GM21786 (cell line): ENCODE measurements at regions not wholly inside any gene's neighbourhood (a gene's known extent, or its start where the extent isn't known, plus 50 kb on each side); places are given as distances from the start of the nearest gene placed in this dataset.

Experiments
- ATAC-seq: cut with Tn5 transposase; IDR thresholded peaks from one replicate; pipeline ENCODE4 v1.9.1; 2021; ENCODE audit not compliant: unreplicated experiment

DNA sequence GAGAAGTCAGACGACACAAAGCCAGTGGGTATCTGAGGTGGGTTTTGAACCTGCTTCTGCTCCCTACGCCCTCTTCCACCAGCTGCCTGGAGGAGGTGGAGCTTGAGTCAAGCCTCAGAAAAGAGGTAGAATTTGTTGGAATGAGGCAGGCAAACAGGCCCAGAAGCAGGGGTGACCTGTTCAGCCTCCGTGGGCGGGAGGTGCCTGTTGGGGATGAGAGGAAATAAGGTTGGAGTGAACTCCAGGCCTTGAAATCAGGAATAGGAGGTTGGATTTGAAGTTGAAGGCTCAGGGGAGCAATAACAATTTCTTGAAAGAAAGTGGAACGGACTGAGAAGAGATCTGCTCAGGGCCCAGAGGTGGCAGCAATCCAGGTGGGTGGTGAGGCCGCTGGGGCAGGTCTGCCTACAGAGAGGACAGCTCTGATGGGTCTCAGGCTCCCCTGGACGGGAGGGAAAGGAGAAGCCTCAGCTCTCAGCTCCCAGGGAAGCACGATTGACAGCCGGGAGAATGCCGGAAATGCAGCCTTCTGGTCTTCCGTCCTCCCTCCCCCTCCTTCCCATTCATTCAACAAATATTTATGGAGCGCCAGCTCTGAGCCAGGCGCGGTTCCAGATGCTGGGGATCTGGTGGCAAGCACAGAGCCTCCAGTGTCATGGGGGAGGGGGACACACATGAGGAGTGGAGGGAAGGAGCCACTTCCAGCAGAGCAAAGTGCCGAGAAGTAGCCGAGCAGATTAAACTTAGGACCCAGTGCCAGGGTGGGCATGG lies 61.9 kb upstream of the CIBAR2 start:
- ATAC-seq: no peak

GRCh38 chr16:85174871-85175723 lies 62.8 kb upstream of the CIBAR2 start:
- no peak for ATAC-seq

- ATAC-seq: no peak
Measured at GRCh38 chr16:85175724-85176233, 63.5 kb upstream of the CIBAR2 start.

DNA sequence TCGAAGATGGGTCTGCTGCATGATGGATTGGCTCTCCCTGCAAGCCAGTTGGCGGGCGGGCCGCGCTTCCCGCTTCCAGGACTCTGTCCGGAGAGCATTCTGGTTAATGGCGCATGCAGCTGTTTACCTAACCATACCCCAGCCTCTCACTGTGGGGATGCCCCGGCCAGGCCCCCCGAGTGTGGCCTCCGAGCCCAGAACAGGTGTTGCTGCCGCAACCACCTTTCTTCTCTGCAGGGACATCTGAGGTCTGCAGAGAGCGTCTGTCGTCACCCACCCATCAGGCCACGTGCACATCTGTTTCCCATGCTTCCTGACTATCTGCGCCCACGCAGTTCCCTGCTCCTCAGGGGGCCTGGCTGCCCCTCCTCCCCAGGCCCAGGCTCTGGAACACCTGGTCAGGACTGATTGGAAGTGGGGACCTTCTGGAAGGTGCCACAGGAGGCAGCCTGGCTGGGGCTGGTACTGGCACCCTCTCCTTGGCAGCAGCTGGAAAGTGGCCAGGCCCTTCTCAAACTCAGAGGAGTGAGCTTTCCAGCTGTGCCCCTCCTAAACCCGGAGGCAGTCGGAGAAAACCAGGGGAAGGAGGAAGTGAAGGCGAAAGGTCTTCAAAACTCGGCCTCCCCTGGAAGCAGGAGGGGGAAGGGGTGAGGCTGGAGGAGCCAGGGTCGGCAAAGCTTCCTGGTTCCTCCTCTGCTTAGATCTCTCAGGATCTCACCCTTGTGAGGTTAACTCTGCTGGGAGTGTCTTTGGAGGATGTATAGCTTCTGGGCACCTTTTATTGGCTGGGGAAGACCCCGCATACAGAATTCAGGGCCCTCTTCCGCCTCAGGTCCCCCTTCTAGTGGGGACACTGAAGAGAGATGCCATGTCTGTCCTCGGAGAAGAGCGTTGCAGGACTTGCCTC lies 64.5 kb upstream of the CIBAR2 start:
- ATAC-seq: no peak

- no peak for ATAC-seq
Measured at GRCh38 chr16:85177448-85177846, 65.2 kb upstream of the CIBAR2 start.

- no peak for ATAC-seq
Measured at GRCh38 chr16:85178006-85178591, 65.8 kb upstream of the CIBAR2 start.

- ATAC-seq: no peak
Measured at GRCh38 chr16:85178596-85178995, 66.3 kb upstream of the CIBAR2 start.

- ATAC-seq: no peak
Measured at GRCh38 chr16:85179344-85180046, 67.2 kb upstream of the CIBAR2 start.

DNA sequence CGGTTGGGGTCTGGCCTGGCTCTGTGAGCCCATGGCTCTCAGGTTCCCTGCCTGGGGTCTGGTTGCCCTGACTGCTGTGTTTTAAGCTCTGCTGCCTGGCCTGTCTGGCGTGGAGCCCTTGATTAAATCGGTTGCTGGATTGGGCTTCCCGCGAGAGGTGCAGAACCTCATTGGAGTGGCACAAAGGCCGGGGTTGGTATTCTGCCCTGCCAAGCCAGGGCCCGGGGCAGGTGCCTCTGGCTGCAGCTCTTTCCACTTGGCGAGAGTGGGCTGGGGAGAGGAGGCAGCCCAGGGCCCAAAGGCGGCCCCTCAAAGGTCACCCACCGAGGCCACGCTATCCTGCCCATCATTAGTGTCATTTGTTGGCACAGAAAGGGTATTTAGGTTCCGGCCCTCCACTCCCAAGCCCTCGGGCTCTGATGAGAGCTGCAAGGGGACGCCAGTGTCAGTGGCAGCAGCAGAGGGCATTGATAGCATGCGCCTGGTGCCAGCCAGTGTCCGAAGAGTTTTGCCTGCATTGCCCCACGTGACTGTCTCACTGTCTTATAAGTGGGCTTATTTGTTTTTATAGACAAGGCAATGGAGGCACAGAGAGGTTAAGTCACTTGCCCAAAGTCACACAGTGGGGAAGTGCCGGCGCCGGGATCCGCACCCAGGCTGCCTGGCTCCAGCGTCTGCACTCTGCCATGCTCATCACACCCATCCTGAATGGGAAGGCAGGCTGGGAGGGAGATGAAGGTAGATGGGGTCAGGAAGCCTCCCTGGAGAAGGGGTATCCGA lies 68.0 kb upstream of the CIBAR2 start:
- no peak for ATAC-seq

GRCh38 chr16:85180827-85181738 lies 68.8 kb upstream of the CIBAR2 start:
- no peak for ATAC-seq

DNA sequence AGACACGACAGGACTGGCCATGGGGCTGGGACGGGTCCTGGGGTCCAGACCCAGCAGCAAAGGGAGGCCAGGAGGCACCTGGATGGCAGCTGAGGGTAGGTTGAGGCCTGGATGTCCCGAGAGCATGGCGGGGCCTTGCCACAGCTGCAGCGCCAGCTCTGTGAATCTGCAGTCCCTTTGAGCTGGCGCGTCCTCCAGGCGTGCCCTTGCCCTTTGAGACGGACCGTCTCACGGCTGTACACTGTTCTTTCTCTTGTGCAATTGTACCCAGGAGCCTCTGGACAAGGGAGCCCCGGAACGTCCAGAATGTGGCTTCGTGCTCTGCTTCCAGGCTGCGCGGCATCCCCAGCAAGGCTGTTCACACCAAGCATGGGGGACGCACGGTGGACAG lies 69.5 kb upstream of the CIBAR2 start:
- no peak for ATAC-seq

DNA sequence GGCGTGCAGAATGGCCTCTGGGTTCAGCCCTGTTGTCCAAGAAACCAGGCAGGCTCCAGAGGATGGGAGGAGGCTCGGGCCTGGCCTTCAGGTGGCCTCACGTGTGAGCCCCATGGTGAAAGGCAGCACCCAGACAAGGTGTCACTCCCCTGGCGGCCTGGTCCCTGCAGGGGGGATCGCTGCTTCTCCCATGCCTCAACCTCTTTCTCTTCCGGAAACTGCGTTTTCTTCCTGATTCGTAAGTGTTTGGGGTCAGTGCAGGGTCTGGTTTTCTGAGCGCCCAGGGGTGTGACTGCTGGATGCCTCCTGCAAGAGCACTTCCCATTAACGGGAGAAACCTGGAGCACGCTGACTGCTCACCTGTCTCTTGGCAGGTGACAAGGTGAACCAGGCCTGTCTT lies 70.0 kb upstream of the CIBAR2 start:
- ATAC-seq: no peak

DNA sequence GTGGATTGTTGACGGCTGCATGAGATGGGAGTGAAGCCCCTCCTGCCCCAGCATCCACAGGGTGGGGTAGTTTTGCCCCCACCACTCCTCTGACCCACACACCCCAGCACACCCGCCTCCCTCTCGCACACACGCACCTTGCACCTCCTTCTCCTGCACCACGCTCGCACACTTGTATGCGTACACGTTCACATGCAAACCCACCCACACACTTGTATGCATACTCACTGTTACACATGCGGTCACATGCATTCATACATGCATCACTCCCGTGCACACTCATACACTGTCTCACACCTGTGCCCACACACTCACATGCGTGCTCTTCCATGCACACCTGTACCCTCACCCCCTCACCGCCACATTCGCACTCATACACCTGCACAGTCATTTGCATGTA lies 70.5 kb upstream of the CIBAR2 start:
- ATAC-seq: no peak

DNA sequence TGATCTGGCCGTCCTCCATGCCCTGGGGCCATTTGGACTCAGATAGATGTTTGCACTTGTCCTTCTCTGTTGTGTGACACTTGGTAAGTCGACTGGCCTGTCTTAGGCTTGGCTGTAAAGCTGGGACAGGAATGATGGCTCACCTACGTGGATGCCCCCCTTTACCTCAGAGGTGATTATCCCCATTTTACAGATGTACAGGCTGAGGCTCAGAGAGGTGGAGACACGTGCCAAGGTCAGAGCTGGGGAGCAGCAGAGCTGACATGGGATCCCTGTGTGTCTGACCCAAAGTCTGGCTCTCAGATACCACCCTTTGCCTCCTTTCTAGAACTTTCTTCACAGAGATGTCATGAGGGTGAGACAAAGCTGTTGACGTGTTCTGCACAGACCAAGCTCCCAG lies 71.3 kb upstream of the CIBAR2 start:
- ATAC-seq: no peak

DNA sequence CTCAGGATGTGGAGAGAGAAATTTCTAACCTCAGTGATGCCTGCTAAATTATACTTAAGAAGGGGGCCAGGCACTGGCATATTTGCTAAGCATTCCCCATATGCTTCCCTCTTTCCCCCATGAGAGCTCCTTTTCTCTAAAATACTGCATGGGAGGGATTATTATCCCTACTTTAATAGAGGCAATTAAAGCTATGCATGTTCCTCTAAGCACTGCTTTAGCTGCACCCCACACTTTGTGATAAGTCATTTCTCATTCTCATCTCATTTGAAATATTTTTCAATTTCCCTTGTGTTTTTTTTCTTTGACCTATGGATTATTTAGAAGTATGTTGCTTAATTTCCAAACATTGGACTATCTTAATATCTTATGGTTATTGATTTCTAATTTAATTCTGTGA lies 72.1 kb upstream of the CIBAR2 start:
- no peak for ATAC-seq

DNA sequence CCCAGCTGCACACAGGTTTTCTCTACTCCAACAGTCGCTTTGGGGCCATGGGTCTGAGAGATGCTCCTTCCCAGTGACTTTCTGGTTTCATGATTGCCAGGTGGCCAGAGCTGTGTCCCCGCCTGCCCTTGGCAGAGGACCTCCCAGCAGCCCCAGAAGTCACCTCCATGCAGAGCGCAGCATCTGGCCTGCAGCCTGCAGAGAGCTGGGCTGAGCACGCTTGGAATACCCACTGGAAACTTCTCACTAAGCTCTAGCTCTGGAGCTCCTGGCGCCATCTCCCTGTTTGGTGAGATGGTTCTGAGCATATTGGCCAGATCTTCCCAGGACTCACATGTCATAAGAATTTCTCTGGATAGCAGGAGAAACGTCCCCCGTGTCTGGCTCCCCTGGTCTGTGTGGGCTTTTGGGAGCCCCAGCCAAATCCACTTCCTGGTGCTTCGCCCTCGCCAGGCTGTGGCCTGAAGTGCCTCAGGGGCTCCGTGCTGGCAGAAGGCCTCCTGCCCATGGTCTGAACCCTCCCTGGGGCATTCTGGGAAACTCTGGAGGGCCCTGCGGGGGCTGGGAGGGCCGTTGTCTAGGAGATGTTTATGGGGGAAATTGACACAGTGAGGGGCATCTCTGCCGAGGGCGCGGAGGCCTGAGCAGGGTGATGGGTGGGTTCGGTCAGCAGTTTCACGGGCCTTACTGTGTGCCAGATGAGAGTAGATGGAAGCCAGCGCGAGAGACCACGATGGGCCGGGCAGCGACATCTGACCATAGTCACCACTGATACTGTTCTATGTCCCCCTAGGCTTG lies 73.2 kb upstream of the CIBAR2 start:
- no peak for ATAC-seq

- ATAC-seq: no peak
Measured at GRCh38 chr16:85187002-85187401, 74.7 kb upstream of the CIBAR2 start.

- ATAC-seq: no peak
Measured at GRCh38 chr16:85187447-85187846, 75.2 kb upstream of the CIBAR2 start.
